Astrocyte (in vitro differentiated cells and primary cell): ENCODE measurements at regions not wholly inside any gene's neighbourhood (a gene's known extent, or its start where the extent isn't known, plus 50 kb on each side); places are given as distances from the start of the nearest gene placed in this dataset.

Experiments
- EZH2 ChIP-seq: IDR thresholded peaks from 2 replicates; pipeline ENCODE4 v1.6.1; 2012; ENCODE audit warnings: mild to moderate bottlenecking, low read length, inconsistent platforms; ENCODE audit not compliant: insufficient read depth
- TF ChIP-seq, protein P1 (sequence below): IDR thresholded peaks from 2 replicates; pipeline ENCODE4 v1.5.1; 2011; ENCODE audit warnings: low read depth, mild to moderate bottlenecking, inconsistent platforms, low read length, moderate library complexity; ENCODE audit not compliant: insufficient read depth

GRCh38 chr16:79808731-79809130, 208.2 kb upstream of the MAF start:
- TF ChIP-seq, protein P1, sequence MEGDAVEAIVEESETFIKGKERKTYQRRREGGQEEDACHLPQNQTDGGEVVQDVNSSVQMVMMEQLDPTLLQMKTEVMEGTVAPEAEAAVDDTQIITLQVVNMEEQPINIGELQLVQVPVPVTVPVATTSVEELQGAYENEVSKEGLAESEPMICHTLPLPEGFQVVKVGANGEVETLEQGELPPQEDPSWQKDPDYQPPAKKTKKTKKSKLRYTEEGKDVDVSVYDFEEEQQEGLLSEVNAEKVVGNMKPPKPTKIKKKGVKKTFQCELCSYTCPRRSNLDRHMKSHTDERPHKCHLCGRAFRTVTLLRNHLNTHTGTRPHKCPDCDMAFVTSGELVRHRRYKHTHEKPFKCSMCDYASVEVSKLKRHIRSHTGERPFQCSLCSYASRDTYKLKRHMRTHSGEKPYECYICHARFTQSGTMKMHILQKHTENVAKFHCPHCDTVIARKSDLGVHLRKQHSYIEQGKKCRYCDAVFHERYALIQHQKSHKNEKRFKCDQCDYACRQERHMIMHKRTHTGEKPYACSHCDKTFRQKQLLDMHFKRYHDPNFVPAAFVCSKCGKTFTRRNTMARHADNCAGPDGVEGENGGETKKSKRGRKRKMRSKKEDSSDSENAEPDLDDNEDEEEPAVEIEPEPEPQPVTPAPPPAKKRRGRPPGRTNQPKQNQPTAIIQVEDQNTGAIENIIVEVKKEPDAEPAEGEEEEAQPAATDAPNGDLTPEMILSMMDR: no peak
- no peak for TF ChIP-seq EZH2
